H9 (cell line): ENCODE measurements at regions not wholly inside any gene's neighbourhood (a gene's known extent, or its start where the extent isn't known, plus 50 kb on each side); places are given as distances from the start of the nearest gene placed in this dataset.

Experiments
- DNase-seq: peaks from one replicate; pipeline ENCODE4 v3.0.0-alpha.2; 2017
- H2AFZ ChIP-seq: one replicate; pipeline ENCODE4 v1.6.1; 2013; ENCODE audit warnings: mild to moderate bottlenecking, low read length, control low read depth, moderate library complexity
- H2AK5ac ChIP-seq: 2 replicates; pipeline ENCODE4 v1.6.1; 2013; ENCODE audit warnings: low read length, control low read depth, mixed read lengths; ENCODE audit not compliant: insufficient read length
- H2BK120ac ChIP-seq: one replicate; pipeline ENCODE4 v1.6.1; 2013; ENCODE audit warnings: low read depth, mild to moderate bottlenecking, low read length, control low read depth, inconsistent platforms; ENCODE audit not compliant: poor library complexity, severe bottlenecking
- H2BK12ac ChIP-seq: 2 replicates; pipeline ENCODE4 v1.6.1; 2013; ENCODE audit warnings: low read length, control low read depth, mixed read lengths, low read depth; ENCODE audit not compliant: insufficient read length
- H2BK15ac ChIP-seq: 2 replicates; pipeline ENCODE4 v1.6.1; 2013; ENCODE audit warnings: low read depth, low read length, control low read depth
- H2BK20ac ChIP-seq: one replicate; pipeline ENCODE4 v1.6.1; 2013; ENCODE audit warnings: low read depth, mild to moderate bottlenecking, low read length, control low read depth, inconsistent platforms; ENCODE audit not compliant: poor library complexity, severe bottlenecking
- H2BK5ac ChIP-seq: 2 replicates; pipeline ENCODE4 v1.6.1; 2013; ENCODE audit warnings: low read length, control low read depth, mixed read lengths; ENCODE audit not compliant: insufficient read length
- H3K14ac ChIP-seq: 2 replicates; pipeline ENCODE4 v1.6.1; 2013; ENCODE audit warnings: low read length, control low read depth; ENCODE audit not compliant: insufficient read depth
- H3K18ac ChIP-seq: 2 replicates; pipeline ENCODE4 v1.6.1; 2013; ENCODE audit warnings: low read depth, mild to moderate bottlenecking, mixed read lengths, low read length, control low read depth; ENCODE audit not compliant: insufficient read length
- H3K23ac ChIP-seq: 2 replicates; pipeline ENCODE4 v1.6.1; 2013; ENCODE audit warnings: low read length, control low read depth, mixed read lengths, low read depth; ENCODE audit not compliant: insufficient read length
- H3K23me2 ChIP-seq: 2 replicates; pipeline ENCODE4 v1.6.1; 2013; ENCODE audit warnings: low read depth, mild to moderate bottlenecking, mixed read lengths, low read length, control low read depth; ENCODE audit not compliant: insufficient read length, poor library complexity, severe bottlenecking
- H3K27ac ChIP-seq: 2 replicates; pipeline ENCODE4 v1.5.1; 2013; ENCODE audit warnings: low read length, control low read depth, mixed read lengths, low read depth; ENCODE audit not compliant: insufficient read length
- H3K27me3 ChIP-seq: 2 replicates; pipeline ENCODE4 v1.6.1; 2013; ENCODE audit warnings: low read length, control low read depth, inconsistent platforms; ENCODE audit not compliant: insufficient read depth
- H3K4ac ChIP-seq: 2 replicates; pipeline ENCODE4 v1.6.1; 2013; ENCODE audit warnings: low read depth, mild to moderate bottlenecking, control low read depth, inconsistent platforms, low read length, moderate library complexity
- H3K4me1 ChIP-seq: 2 replicates; pipeline ENCODE4 v1.6.1; 2013; ENCODE audit warnings: low read length, control low read depth, inconsistent platforms; ENCODE audit not compliant: insufficient read depth
- H3K4me2 ChIP-seq: 2 replicates; pipeline ENCODE4 v1.6.1; 2013; ENCODE audit warnings: low read length, control low read depth, mixed read lengths; ENCODE audit not compliant: insufficient read length, insufficient read depth
- H3K56ac ChIP-seq: 2 replicates; pipeline ENCODE4 v1.6.1; 2013; ENCODE audit warnings: low read depth, mild to moderate bottlenecking, mixed read lengths, low read length, control low read depth; ENCODE audit not compliant: insufficient read length
- H3K79me1 ChIP-seq: 2 replicates; pipeline ENCODE4 v1.6.1; 2013; ENCODE audit warnings: low read depth, mild to moderate bottlenecking, moderate library complexity, low read length, control low read depth, inconsistent platforms; ENCODE audit not compliant: insufficient read depth, poor library complexity, severe bottlenecking
- H3K79me2 ChIP-seq: 2 replicates; pipeline ENCODE4 v1.6.1; 2013; ENCODE audit warnings: low read length, control low read depth, inconsistent platforms; ENCODE audit not compliant: insufficient read depth
- H3K9ac ChIP-seq: 2 replicates; pipeline ENCODE4 v1.6.1; 2013; ENCODE audit warnings: low read length, control low read depth, mixed read lengths; ENCODE audit not compliant: insufficient read length; ENCODE audit errors: extremely low read depth
- H3K9me3 ChIP-seq: one replicate; pipeline ENCODE4 v1.6.1; 2013; ENCODE audit warnings: low read depth, low read length, inconsistent platforms; ENCODE audit not compliant: control insufficient read depth
- H3T11ph ChIP-seq: one replicate; pipeline ENCODE4 v1.6.1; 2013; ENCODE audit warnings: mild to moderate bottlenecking, low read length, control low read depth, inconsistent platforms
- H4K20me1 ChIP-seq: one replicate; pipeline ENCODE4 v1.6.1; 2013; ENCODE audit not compliant: control insufficient read depth, insufficient read length, insufficient read depth
- H4K5ac ChIP-seq: 2 replicates; pipeline ENCODE4 v1.6.1; 2013; ENCODE audit warnings: low read depth, mild to moderate bottlenecking, mixed read lengths, low read length, control low read depth; ENCODE audit not compliant: insufficient read length
- H4K8ac ChIP-seq: replicated peaks from 2 replicates; pipeline ENCODE4 v1.6.1; 2013; ENCODE audit warnings: low read length, control low read depth, mixed read lengths, low read depth; ENCODE audit not compliant: insufficient read length
- H4K91ac ChIP-seq: 2 replicates; pipeline ENCODE4 v1.6.1; 2013; ENCODE audit warnings: low read depth, mild to moderate bottlenecking, moderate library complexity, mixed read lengths, low read length, control low read depth; ENCODE audit not compliant: insufficient read length
- H3K27ac Mint-ChIP-seq, 3 experiments: 2 replicates in 2 of 3; 3 replicates in 1 of 3; pipeline ENCODE4 v1.8.0; 2020 to 2021; ENCODE audit warnings: mixed read lengths in 3 of 3, mild to moderate bottlenecking in 1 of 3, moderate library complexity in 1 of 3
- H3K27me3 Mint-ChIP-seq: 2 replicates; pipeline ENCODE4 v1.8.0; 2021; ENCODE audit warnings: low read depth, mild to moderate bottlenecking, moderate library complexity, mixed read lengths
- H3K36me3 Mint-ChIP-seq, 3 experiments: 2 replicates in 2 of 3; 3 replicates in 1 of 3; pipeline ENCODE4 v1.8.0; 2020 to 2021; ENCODE audit warnings: low read depth in 3 of 3, mixed read lengths in 3 of 3; ENCODE audit not compliant: insufficient read depth in 1 of 3
- H3K4me1 Mint-ChIP-seq, 2 experiments: 2 replicates each; pipeline ENCODE4 v1.8.0; 2020; ENCODE audit warnings: mixed read lengths in 2 of 2
- H3K4me3 Mint-ChIP-seq, 2 experiments: 2 replicates in 1 of 2; 3 replicates in 1 of 2; pipeline ENCODE4 v1.8.0; 2020 to 2021; ENCODE audit warnings: mild to moderate bottlenecking in 2 of 2, mixed read lengths in 2 of 2, moderate library complexity in 1 of 2
- H3K9me3 Mint-ChIP-seq, 2 experiments: 2 replicates in 1 of 2; 3 replicates in 1 of 2; pipeline ENCODE4 v1.8.0; 2020; ENCODE audit warnings: mild to moderate bottlenecking in 2 of 2, mixed read lengths in 2 of 2, moderate library complexity in 1 of 2
- CTCF ChIP-seq: fragments of 200-600 bp; sonication (generic); conservative IDR thresholded peaks from 3 replicates; pipeline ENCODE4 v1.8.0; 2021; ENCODE audit warnings: antibody characterized with exemption, mild to moderate bottlenecking
- WGBS: extraction: QIAGEN DNeasy Blood & Tissue Kit; methylation state at CpG from one replicate; pipeline ENCODE4 v1.1.7; 2013; ENCODE audit warnings: missing lambda C conversion rate, low lambda C conversion rate, mixed read lengths; ENCODE audit not compliant: insufficient read length; ENCODE audit errors: extremely low coverage; 5-methylcytosine and 5-hydroxymethylcytosine counted together

DNA sequence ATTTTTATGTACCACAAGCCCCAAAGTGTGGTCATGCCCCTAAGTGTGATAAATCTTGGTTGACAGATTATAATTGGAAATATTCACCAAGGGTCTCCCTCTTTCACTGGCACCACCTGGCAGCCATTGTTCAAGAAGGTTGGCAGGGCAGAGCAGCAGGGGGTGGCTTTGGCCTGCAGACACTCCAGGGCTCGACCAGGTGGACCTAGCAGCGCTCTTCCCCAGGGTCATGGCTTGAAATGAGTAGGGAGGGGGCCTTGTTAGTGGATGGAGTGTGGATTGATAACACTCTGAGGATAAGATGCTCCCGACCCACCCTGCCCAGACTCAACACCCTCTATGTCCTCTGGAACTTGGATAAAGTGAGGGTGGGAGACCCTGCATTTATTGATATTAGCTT lies 58.2 kb upstream of the KLHL25 start:
- H2BK120ac ChIP-seq, result no peak overlapping the region
- H3K23me2 ChIP-seq, result no peaks in the 10 kb centered on the region
- H4K20me1 ChIP-seq, result no peaks in the 10 kb centered on the region
- no peak for TF ChIP-seq CTCF
- H2BK5ac ChIP-seq, result no peak overlapping the region
- no peak for DNase-seq
- H3K27ac ChIP-seq, result no peak overlapping the region
- H2BK20ac ChIP-seq, result no peak overlapping the region
- H3K79me1 ChIP-seq, result no peaks in the 10 kb centered on the region
- Mint-ChIP-seq H3K27ac (no peak overlapping the region), H3K4me3 (no peak overlapping the region), H3K4me1 (peaks cover 6 to 9% of the 10 kb centered on the region in 2 experiments), H3K36me3 (no peaks in the 10 kb centered on the region; a peak in 1 of 7 replicates), H3K9me3 (no peaks in the 10 kb centered on the region), H3K27me3 (peaks cover 3% of the 10 kb centered on the region)
- H3K27me3 ChIP-seq, result no peaks in the 10 kb centered on the region
- no peaks in the 10 kb centered on the region for H3K79me2 ChIP-seq
- H2BK12ac ChIP-seq, result no peak overlapping the region
- no peak overlapping the region for H3K4ac ChIP-seq
- no peak overlapping the region for H4K8ac ChIP-seq
- H3K4me2 ChIP-seq, result no peak overlapping the region
- no peak overlapping the region for H2AK5ac ChIP-seq
- no peak overlapping the region for H2AFZ ChIP-seq
- no peak overlapping the region for H3K14ac ChIP-seq
- no peak overlapping the region for H3K18ac ChIP-seq
- no peaks in the 10 kb centered on the region for H3K4me1 ChIP-seq
- H2BK15ac ChIP-seq, result no peak overlapping the region
- H4K91ac ChIP-seq, result no peak overlapping the region
- H3K56ac ChIP-seq, result no peak overlapping the region
- H4K5ac ChIP-seq, result no peak overlapping the region
- no peak overlapping the region for H3T11ph ChIP-seq
- no peak overlapping the region for H3K23ac ChIP-seq
- H3K9ac ChIP-seq, result no peak overlapping the region
- WGBS, result no CpG with 5 or more reads among the region's 3 CpGs
- no peaks in the 10 kb centered on the region for H3K9me3 ChIP-seq
